GM23338 (cell line): ENCODE measurements at regions not wholly inside any gene's neighbourhood (a gene's known extent, or its start where the extent isn't known, plus 50 kb on each side); places are given as distances from the start of the nearest gene placed in this dataset.

Experiments
- ATAC-seq: fragments of 200-7000 bp; cut with Tn5 transposase; 3 replicates; pipeline ENCODE4 v1.9.1; 2020
- DNase-seq: peaks from one replicate; pipeline ENCODE4 v3.0.0-alpha.2; 2015; ENCODE audit warnings: low spot score
- H2AFZ ChIP-seq: fragments of 200-600 bp; sonication (generic); 2 replicates; pipeline ENCODE4 v1.8.0; 2016; ENCODE audit warnings: antibody characterized with exemption, mild to moderate bottlenecking, moderate library complexity
- H3F3A ChIP-seq: fragments of 200-600 bp; sonication (generic); replicated peaks from 2 replicates; pipeline ENCODE4 v1.8.0; 2017; ENCODE audit warnings: antibody characterized with exemption, mixed run types, low read depth
- H3K27ac ChIP-seq: fragments of 200-600 bp; sonication (generic); 2 replicates; pipeline ENCODE4 v1.6.1; 2016; ENCODE audit warnings: low read depth
- H3K27me3 ChIP-seq: fragments of 200-600 bp; sonication (generic); 2 replicates; pipeline ENCODE4 v1.8.0; 2016; ENCODE audit warnings: mild to moderate bottlenecking, mixed run types, moderate library complexity; ENCODE audit not compliant: insufficient read depth
- H3K36me3 ChIP-seq: fragments of 200-600 bp; sonication (generic); 2 replicates; pipeline ENCODE4 v1.8.0; 2016; ENCODE audit warnings: mild to moderate bottlenecking; ENCODE audit not compliant: insufficient read depth
- H3K4me1 ChIP-seq: fragments of 200-600 bp; sonication (generic); 2 replicates; pipeline ENCODE4 v1.8.0; 2016; ENCODE audit warnings: mild to moderate bottlenecking, moderate library complexity; ENCODE audit not compliant: insufficient read depth
- H3K4me2 ChIP-seq: fragments of 200-600 bp; sonication (generic); 2 replicates; pipeline ENCODE4 v1.7.1; 2017; ENCODE audit warnings: mixed run types
- H3K4me3 ChIP-seq: fragments of 200-600 bp; sonication (generic); 2 replicates; pipeline ENCODE4 v1.6.1; 2016; ENCODE audit warnings: mixed run types
- H3K79me2 ChIP-seq: fragments of 200-600 bp; sonication (generic); replicated peaks from 2 replicates; pipeline ENCODE4 v1.8.0; 2017; ENCODE audit warnings: mild to moderate bottlenecking; ENCODE audit not compliant: insufficient read depth
- H3K9me2 ChIP-seq: fragments of 200-600 bp; sonication (generic); 2 replicates; pipeline ENCODE4 v1.8.0; 2017; ENCODE audit not compliant: insufficient read depth
- H4K20me1 ChIP-seq: fragments of 200-600 bp; sonication (generic); replicated peaks from 2 replicates; pipeline ENCODE4 v1.8.0; 2017; ENCODE audit warnings: mild to moderate bottlenecking; ENCODE audit not compliant: insufficient read depth
- H3K27ac Mint-ChIP-seq: 2 replicates; pipeline ENCODE4 v1.8.0; 2020; ENCODE audit warnings: inconsistent platforms, mild to moderate bottlenecking, moderate library complexity, mixed read lengths
- H3K27me3 Mint-ChIP-seq: 3 replicates; pipeline ENCODE4 v1.8.0; 2022; ENCODE audit warnings: low read depth, mild to moderate bottlenecking, moderate library complexity, mixed read lengths, inconsistent platforms; ENCODE audit not compliant: insufficient read depth, poor library complexity
- H3K36me3 Mint-ChIP-seq: 3 replicates; pipeline ENCODE4 v1.8.0; 2021; ENCODE audit warnings: low read depth, mild to moderate bottlenecking, inconsistent platforms, moderate library complexity, mixed read lengths
- H3K4me1 Mint-ChIP-seq: 3 replicates; pipeline ENCODE4 v1.8.0; 2020; ENCODE audit warnings: mild to moderate bottlenecking, inconsistent platforms, mixed read lengths
- H3K4me3 Mint-ChIP-seq: 3 replicates; pipeline ENCODE4 v1.8.0; 2021; ENCODE audit warnings: moderate library complexity, mild to moderate bottlenecking, inconsistent platforms, mixed read lengths
- H3K9me3 Mint-ChIP-seq: 3 replicates; pipeline ENCODE4 v1.8.0; 2020; ENCODE audit warnings: moderate library complexity, mild to moderate bottlenecking, inconsistent platforms, mixed read lengths
- CREB1 ChIP-seq: fragments of 250-450 bp; sonication (Bioruptor Pico); IDR thresholded peaks from 2 replicates; pipeline ENCODE4 v1.5.0; 2020; ENCODE audit warnings: low read depth, mild to moderate bottlenecking, moderate library complexity
- CTCF ChIP-seq, 2 experiments: fragments of 200-600 bp in 1 of 2; sonication (generic) in 1 of 2; conservative IDR thresholded peaks; 2 replicates each; pipeline versions ENCODE4 v1.5.1 to v1.6.1; 2016 to 2017; ENCODE audit warnings: antibody characterized with exemption in 2 of 2, low read depth in 2 of 2, mild to moderate bottlenecking in 2 of 2, moderate library complexity in 1 of 2
- EZH2 ChIP-seq: fragments of 200-600 bp; sonication (generic); IDR thresholded peaks from one replicate; pipeline ENCODE4 v1.8.0; 2017; ENCODE audit warnings: antibody characterized with exemption, mild to moderate bottlenecking, low read depth; ENCODE audit not compliant: unreplicated experiment
- EZH2phosphoT487 ChIP-seq: fragments of 200-600 bp; sonication (generic); IDR thresholded peaks from one replicate; pipeline ENCODE4 v1.8.1; 2018; ENCODE audit warnings: antibody characterized with exemption; ENCODE audit not compliant: unreplicated experiment
- JUNB ChIP-seq: IDR thresholded peaks from one replicate; pipeline ENCODE4 v1.6.1; 2016; ENCODE audit warnings: antibody characterized with exemption; ENCODE audit not compliant: unreplicated experiment
- NANOG ChIP-seq: IDR thresholded peaks from 2 replicates; pipeline ENCODE4 v1.6.1; 2016; ENCODE audit warnings: antibody characterized with exemption, borderline replicate concordance
- POLR2AphosphoS5 ChIP-seq: IDR thresholded peaks from 2 replicates; pipeline ENCODE4 v1.6.1; 2016; ENCODE audit warnings: antibody characterized with exemption, low read depth
- STAT1 ChIP-seq: IDR thresholded peaks from one replicate; pipeline ENCODE4 v1.6.1; 2016; ENCODE audit warnings: antibody characterized with exemption; ENCODE audit not compliant: unreplicated experiment
- ZNF114 ChIP-seq: fragments of 250-450 bp; sonication (Bioruptor Pico); IDR thresholded peaks from 2 replicates; pipeline ENCODE4 v1.5.0; 2020; ENCODE audit warnings: mild to moderate bottlenecking, moderate library complexity
- ZNF331 ChIP-seq: fragments of 250-450 bp; sonication (Bioruptor Pico); IDR thresholded peaks from 2 replicates; pipeline ENCODE4 v1.5.0; 2020; ENCODE audit warnings: low read depth, mild to moderate bottlenecking, moderate library complexity
- TF ChIP-seq, protein P1 (sequence below): fragments of 250-450 bp; sonication (Bioruptor Pico); IDR thresholded peaks from 2 replicates; pipeline ENCODE4 v1.5.0; 2020; ENCODE audit warnings: mild to moderate bottlenecking, moderate library complexity
- TF ChIP-seq, protein P2 (sequence below): IDR thresholded peaks from one replicate; pipeline ENCODE4 v1.6.1; 2018; ENCODE audit warnings: antibody characterized with exemption; ENCODE audit not compliant: unreplicated experiment

- H4K20me1 ChIP-seq = no peaks in the 10 kb centered on the region
- Mint-ChIP-seq H3K4me1 (peaks cover 3% of the 10 kb centered on the region), H3K36me3 (no peaks in the 10 kb centered on the region), H3K27me3 (peaks cover 2% of the 10 kb centered on the region), H3K9me3 (no peaks in the 10 kb centered on the region), H3K27ac (no peak overlapping the region; the same call in 1 of the 2 replicates), H3K4me3 (no peak overlapping the region)
- peaks cover 8% of the 10 kb centered on the region; the same call in 1 of the 2 replicates for H3K9me2 ChIP-seq
- DNase-seq (no peak), ATAC-seq (no peak)
- H3K4me1 ChIP-seq = no peaks in the 10 kb centered on the region
- TF ChIP-seq STAT1 (no peak), ZNF114 (no peak), JUNB (no peak), ZNF331 (CRISPR knock-in tag) (no peak), EZH2 (no peak), CREB1 (CRISPR knock-in tag) (no peak), NANOG (no peak), CTCF (conservative IDR thresholded peaks at IDR 0.05; ENCODE audit: low read depth in 2 of 2) (no peak), POLR2AphosphoS5 (no peak)
- no peak overlapping the region for H3K27ac ChIP-seq
- no peaks in the 10 kb centered on the region for H3K79me2 ChIP-seq
- H3K4me2 ChIP-seq = no peak overlapping the region
- H3K27me3 ChIP-seq = no peaks in the 10 kb centered on the region
- H3K4me3 ChIP-seq = no peak overlapping the region
- H3F3A ChIP-seq = no peaks in the 10 kb centered on the region
- no peak overlapping the region for H2AFZ ChIP-seq
- no peaks in the 10 kb centered on the region for H3K36me3 ChIP-seq
These were observed 63.8 kb upstream of the BMP2 start for GRCh38 chr20:6703656-6704055.

DNA sequence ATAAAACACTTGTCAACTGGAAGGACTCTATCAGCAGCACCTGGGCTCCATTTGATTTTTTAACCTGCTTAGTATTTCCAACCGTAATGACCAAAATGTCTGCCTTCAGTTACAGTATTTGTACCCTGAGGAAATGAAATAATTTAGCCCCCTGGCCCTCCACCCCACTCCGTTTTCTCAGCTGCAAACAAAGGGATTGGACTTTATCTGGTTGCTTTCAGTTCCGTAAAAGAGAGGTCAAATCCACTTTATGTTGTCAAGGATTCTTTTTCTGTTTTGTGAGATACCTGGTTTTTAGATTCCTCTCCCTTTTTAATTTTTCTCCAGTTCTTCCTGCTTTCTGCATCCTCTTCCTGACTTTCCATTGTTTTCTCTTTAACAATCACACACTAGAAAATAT lies 64.4 kb upstream of the BMP2 start:
- Histone ChIP-seq H3K27me3 (no peaks in the 10 kb centered on the region), H2AFZ (no peak overlapping the region), H3K4me3 (no peak overlapping the region), H3K36me3 (no peaks in the 10 kb centered on the region), H3K9me2 (peaks cover 8% of the 10 kb centered on the region; the same call in 1 of the 2 replicates), H4K20me1 (no peaks in the 10 kb centered on the region), H3F3A (no peaks in the 10 kb centered on the region), H3K4me1 (no peaks in the 10 kb centered on the region), H3K27ac (no peak overlapping the region), H3K79me2 (no peaks in the 10 kb centered on the region), H3K4me2 (no peak overlapping the region)
- no peaks in the 10 kb centered on the region for H3K36me3 Mint-ChIP-seq
- ATAC-seq (no peak), DNase-seq (no peak)
- H3K9me3 Mint-ChIP-seq = no peaks in the 10 kb centered on the region
- H3K4me1 Mint-ChIP-seq = peaks cover 9% of the 10 kb centered on the region
- peaks cover 2% of the 10 kb centered on the region for H3K27me3 Mint-ChIP-seq
- peak overlapping the region; percentile 33; the same call in 1 of the 2 replicates for H3K27ac Mint-ChIP-seq
- H3K4me3 Mint-ChIP-seq = no peak overlapping the region
- TF ChIP-seq POLR2AphosphoS5 (no peak), EZH2phosphoT487 (no peak), ZNF331 (CRISPR knock-in tag) (no peak)
- TF ChIP-seq, protein P1, sequence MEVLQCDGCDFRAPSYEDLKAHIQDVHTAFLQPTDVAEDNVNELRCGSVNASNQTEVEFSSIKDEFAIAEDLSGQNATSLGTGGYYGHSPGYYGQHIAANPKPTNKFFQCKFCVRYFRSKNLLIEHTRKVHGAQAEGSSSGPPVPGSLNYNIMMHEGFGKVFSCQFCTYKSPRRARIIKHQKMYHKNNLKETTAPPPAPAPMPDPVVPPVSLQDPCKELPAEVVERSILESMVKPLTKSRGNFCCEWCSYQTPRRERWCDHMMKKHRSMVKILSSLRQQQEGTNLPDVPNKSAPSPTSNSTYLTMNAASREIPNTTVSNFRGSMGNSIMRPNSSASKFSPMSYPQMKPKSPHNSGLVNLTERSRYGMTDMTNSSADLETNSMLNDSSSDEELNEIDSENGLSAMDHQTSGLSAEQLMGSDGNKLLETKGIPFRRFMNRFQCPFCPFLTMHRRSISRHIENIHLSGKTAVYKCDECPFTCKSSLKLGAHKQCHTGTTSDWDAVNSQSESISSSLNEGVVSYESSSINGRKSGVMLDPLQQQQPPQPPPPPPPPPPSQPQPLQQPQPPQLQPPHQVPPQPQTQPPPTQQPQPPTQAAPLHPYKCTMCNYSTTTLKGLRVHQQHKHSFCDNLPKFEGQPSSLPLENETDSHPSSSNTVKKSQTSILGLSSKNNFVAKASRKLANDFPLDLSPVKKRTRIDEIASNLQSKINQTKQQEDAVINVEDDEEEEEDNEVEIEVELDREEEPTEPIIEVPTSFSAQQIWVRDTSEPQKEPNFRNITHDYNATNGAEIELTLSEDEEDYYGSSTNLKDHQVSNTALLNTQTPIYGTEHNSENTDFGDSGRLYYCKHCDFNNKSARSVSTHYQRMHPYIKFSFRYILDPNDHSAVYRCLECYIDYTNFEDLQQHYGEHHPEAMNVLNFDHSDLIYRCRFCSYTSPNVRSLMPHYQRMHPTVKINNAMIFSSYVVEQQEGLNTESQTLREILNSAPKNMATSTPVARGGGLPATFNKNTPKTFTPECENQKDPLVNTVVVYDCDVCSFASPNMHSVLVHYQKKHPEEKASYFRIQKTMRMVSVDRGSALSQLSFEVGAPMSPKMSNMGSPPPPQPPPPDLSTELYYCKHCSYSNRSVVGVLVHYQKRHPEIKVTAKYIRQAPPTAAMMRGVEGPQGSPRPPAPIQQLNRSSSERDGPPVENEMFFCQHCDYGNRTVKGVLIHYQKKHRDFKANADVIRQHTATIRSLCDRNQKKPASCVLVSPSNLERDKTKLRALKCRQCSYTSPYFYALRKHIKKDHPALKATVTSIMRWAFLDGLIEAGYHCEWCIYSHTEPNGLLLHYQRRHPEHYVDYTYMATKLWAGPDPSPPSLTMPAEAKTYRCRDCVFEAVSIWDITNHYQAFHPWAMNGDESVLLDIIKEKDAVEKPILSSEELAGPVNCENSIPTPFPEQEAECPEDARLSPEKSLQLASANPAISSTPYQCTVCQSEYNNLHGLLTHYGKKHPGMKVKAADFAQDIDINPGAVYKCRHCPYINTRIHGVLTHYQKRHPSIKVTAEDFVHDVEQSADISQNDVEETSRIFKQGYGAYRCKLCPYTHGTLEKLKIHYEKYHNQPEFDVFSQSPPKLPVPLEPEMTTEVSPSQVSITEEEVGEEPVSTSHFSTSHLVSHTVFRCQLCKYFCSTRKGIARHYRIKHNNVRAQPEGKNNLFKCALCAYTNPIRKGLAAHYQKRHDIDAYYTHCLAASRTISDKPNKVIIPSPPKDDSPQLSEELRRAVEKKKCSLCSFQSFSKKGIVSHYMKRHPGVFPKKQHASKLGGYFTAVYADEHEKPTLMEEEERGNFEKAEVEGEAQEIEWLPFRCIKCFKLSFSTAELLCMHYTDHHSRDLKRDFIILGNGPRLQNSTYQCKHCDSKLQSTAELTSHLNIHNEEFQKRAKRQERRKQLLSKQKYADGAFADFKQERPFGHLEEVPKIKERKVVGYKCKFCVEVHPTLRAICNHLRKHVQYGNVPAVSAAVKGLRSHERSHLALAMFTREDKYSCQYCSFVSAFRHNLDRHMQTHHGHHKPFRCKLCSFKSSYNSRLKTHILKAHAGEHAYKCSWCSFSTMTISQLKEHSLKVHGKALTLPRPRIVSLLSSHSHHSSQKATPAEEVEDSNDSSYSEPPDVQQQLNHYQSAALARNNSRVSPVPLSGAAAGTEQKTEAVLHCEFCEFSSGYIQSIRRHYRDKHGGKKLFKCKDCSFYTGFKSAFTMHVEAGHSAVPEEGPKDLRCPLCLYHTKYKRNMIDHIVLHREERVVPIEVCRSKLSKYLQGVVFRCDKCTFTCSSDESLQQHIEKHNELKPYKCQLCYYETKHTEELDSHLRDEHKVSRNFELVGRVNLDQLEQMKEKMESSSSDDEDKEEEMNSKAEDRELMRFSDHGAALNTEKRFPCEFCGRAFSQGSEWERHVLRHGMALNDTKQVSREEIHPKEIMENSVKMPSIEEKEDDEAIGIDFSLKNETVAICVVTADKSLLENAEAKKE = no peak
- TF ChIP-seq, protein P2, sequence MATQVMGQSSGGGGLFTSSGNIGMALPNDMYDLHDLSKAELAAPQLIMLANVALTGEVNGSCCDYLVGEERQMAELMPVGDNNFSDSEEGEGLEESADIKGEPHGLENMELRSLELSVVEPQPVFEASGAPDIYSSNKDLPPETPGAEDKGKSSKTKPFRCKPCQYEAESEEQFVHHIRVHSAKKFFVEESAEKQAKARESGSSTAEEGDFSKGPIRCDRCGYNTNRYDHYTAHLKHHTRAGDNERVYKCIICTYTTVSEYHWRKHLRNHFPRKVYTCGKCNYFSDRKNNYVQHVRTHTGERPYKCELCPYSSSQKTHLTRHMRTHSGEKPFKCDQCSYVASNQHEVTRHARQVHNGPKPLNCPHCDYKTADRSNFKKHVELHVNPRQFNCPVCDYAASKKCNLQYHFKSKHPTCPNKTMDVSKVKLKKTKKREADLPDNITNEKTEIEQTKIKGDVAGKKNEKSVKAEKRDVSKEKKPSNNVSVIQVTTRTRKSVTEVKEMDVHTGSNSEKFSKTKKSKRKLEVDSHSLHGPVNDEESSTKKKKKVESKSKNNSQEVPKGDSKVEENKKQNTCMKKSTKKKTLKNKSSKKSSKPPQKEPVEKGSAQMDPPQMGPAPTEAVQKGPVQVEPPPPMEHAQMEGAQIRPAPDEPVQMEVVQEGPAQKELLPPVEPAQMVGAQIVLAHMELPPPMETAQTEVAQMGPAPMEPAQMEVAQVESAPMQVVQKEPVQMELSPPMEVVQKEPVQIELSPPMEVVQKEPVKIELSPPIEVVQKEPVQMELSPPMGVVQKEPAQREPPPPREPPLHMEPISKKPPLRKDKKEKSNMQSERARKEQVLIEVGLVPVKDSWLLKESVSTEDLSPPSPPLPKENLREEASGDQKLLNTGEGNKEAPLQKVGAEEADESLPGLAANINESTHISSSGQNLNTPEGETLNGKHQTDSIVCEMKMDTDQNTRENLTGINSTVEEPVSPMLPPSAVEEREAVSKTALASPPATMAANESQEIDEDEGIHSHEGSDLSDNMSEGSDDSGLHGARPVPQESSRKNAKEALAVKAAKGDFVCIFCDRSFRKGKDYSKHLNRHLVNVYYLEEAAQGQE = no peak
